Stimulated activated CD8-positive, alpha-beta memory T cell treated with anti-CD3 and anti-CD28 coated beads, Interleukin-15, amount 100 ng/mL, for 48 hours (primary cell): ENCODE measurements at regions not wholly inside any gene's neighbourhood (a gene's known extent, or its start where the extent isn't known, plus 50 kb on each side); places are given as distances from the start of the nearest gene placed in this dataset.
"Not testable (repeated sequence)": the region's sequence is repeated elsewhere in the genome, so short reads cannot be mapped to it uniquely, and the experiment has no call there.

Experiments
- DNase-seq, 2 donors: peaks; one replicate each; pipeline ENCODE4 v3.0.0-alpha.2; 2020; ENCODE audit warnings: low read depth in 2 of 2

GRCh38 chr20:41719151-41719550 lies 101.0 kb upstream of the CHD6 start:
- DNase-seq = no peak

GRCh38 chr20:41717483-41717882 lies 99.3 kb upstream of the CHD6 start:
- no peak for DNase-seq

- no peak for DNase-seq
Observed at GRCh38 chr20:41716911-41717310, 98.7 kb upstream of the CHD6 start.

GRCh38 chr20:41716436-41716835 lies 98.3 kb upstream of the CHD6 start:
- DNase-seq = no peak

GRCh38 chr20:41715526-41715925 lies 97.3 kb upstream of the CHD6 start:
- no peak for DNase-seq

GRCh38 chr20:41714030-41714429 lies 95.9 kb upstream of the CHD6 start:
- no peak for DNase-seq

GRCh38 chr20:41704896-41705295 lies 86.7 kb upstream of the CHD6 start:
- DNase-seq = no peak

GRCh38 chr20:41702647-41703046 lies 84.5 kb upstream of the CHD6 start:
- no peak for DNase-seq

DNA sequence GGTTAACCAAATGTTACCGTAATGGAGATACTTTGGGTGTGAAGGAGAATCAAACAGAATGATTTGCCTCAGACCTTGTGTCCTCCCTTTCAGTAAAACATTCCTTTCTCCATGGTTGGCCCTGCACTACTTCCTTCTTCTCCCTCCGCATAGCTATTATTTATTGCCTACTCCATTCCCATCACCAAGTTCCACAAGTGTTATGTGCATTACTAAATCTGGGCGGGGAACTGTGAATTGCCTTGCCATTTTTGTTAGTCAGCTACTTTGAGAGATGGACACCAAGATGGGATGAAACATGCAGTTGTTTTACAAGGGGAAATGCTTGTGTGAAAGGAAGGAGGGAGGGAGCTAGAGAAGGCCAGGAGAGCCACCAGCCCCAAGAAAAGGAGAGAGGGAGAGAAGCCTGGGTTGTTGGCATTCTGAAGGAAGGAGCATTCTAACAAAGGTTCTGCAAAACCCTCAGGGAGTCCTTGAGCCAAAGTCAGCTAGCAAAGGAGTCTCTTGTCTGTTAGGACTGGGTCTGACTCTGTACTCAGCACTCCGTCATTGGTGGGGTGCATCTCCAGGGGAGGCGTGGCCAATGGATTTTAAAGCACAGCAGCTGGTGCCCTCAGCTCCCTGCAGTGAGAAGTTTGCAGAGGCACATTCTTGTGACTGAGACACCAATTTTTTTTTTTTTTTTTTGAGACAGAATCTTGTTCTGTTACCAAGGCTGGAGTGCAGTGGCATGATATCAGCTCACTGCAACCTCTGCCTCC lies 83.6 kb upstream of the CHD6 start:
- no peak for DNase-seq

- DNase-seq = not testable (repeated sequence)
Observed at GRCh38 chr20:41699673-41700072, 81.5 kb upstream of the CHD6 start.

DNA sequence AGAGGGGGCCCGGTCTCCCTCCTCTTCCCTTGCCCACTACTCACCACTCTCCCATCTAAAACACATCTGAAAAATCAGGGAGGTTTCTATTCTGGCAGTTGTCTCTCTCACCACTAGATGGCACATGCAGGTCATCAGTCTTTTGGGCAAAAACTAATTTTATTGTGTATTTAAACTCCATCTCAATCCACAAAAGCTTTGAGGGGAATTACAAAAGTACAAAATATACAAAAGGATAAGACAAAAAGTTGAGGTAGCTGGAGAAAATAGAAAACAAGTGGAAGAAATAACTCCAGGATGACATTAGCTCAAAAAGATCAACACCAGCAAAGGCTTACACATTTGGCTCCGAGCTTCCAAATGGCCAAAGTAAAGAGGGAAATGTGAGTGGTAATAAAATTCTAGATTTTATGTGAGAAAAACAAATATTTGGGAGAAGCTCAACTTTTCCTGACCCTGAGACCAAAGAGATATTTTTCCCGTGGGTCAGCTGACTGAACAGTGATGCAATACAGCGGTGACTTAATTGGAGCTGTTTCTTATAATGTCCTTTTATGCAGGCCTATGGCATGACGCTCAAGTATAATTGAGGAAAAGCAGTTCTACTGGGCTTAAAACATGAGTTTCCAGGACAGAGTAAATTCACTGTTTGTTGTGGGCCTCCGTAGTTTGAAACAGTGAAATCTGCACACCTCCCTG lies 79.8 kb upstream of the CHD6 start:
- no peak for DNase-seq

GRCh38 chr20:41696428-41696827 lies 78.3 kb upstream of the CHD6 start:
- no peak for DNase-seq

DNA sequence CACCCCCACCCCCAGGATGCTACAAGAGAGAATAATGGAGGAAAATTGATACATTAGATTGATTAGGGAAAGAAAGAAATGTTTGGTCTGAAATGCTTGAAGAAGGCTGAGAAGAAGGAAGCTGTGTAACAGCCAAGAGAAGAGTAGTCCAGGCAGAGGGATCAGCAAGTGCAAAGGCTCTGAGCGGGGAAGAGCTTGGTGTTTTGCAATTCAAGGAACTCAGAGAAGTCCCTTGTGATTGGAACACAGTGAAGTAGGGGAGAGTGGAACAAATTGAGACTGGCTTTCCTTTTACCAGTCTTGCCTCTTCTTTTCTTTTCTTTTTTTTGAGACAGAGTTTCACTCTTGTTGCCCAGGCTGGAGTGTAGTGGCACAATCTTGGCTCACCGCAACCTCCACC lies 76.6 kb upstream of the CHD6 start:
- no peak for DNase-seq

DNA sequence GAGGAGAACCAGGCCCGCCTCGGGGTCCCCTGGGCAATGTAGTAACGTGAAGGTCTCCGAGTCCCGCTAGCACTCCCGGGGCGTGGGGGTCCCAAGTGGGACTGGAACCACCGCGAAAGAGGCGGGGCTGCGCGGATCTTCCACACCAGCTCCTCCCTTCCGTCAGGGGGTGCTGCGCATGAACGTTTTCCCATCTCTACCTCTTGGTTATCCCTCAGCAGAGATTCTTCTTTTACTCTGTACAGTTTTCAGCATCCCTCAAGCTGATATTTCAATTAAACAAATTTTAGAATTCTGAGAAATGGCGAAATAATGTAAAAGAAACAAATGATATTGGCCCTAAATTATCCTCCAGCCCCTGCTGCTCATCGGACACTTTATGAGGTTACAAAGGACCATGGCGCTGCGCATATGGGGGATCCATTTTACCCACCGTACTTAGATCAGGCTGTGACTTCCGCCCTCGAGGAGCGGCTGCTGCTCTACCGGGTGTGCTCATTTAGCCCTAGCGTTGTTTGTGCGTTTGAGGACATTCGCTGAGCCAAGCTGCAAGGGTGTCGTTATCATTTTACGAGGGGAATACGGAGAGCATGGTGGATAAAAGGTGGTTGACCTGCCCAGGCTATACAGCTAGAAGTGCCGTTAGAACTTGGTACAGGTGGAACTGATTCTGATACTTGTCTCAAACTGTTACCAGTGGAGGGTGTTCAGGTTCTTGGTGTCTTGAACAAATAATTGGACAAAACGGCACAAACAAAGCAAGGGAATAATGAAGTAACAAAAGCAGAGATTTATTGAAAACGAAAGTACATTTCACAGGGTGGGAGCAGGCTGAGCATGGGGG lies 75.2 kb upstream of the CHD6 start:
- peak; percentile 57 to 66 for DNase-seq

- peak; percentile 55 to 63 for DNase-seq
Observed at GRCh38 chr20:41692479-41693135, 74.4 kb upstream of the CHD6 start.

GRCh38 chr20:41691443-41691842 lies 73.3 kb upstream of the CHD6 start:
- DNase-seq = no peak

DNA sequence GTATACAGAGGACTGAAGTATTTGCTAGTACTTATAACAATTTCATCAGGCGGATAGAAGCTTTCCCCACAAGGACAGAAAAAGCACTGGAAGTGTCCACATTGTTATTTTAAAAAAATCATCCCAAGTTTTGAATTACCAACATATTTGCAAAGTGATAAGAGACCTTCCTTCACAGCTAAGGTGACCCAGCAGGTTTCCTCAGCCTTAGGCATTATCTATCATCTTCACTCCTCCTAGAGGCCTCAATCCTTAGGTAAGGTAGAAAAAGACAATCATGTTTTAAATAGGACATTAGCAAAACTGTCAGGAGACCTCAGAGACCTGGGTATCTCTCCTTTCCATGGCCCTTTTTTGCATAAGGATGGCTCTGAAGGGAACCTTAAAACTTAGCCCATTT lies 72.5 kb upstream of the CHD6 start:
- no peak for DNase-seq

- no peak for DNase-seq
Observed at GRCh38 chr20:41686961-41687360, 68.8 kb upstream of the CHD6 start.

- DNase-seq = not testable (repeated sequence)
Observed at GRCh38 chr20:41685145-41685544, 67.0 kb upstream of the CHD6 start.

DNA sequence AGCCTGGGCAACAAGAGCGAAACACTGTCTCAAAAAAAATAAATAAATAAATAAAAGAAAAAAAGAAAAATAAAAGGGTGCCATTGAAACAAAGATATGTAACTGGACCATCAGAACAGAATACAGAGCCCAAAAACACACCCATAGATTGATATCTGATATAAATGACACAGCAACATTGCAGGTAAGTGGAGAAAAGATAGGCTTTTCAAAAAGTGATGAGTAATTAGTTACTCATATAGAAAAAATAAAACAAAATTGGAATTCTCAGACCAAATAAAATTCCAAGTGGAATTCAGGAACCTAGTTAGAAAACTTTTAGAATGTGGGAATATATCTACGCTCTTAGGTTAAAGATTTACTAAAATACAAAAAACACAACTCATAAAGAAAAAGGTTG lies 60.6 kb upstream of the CHD6 start:
- DNase-seq = no peak

GRCh38 chr20:41672282-41672681 lies 54.1 kb upstream of the CHD6 start:
- DNase-seq = no peak

DNA sequence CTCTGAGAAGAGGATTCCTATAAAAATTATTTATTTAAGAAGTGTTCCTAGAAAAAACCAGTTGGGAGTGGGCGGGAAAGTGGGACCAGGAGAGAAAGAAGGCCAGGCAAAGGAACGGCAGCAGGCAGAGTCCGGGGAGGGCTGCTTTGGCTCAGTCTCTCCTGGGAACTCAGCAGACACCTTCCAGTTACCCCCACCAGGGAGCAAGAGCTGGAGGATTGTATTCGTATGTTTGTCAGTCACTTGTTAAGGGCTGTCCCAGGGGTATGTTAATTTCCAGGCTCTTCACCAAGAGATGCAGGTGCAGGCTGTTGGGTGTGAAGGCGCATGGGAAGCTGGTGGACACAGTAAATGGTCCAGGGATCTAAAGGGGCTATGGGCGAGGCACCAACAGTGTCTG lies 53.0 kb upstream of the CHD6 start:
- no peak for DNase-seq
